IMR-90 (cell line): ENCODE measurements at regions not wholly inside any gene's neighbourhood (a gene's known extent, or its start where the extent isn't known, plus 50 kb on each side); places are given as distances from the start of the nearest gene placed in this dataset.

ENCODE experiments used
- BHLHE40 ChIP-seq: fragments of 150-350 bp; IDR thresholded peaks from 2 replicates; pipeline ENCODE4 v1.6.1; 2016; ENCODE audit warnings: mild to moderate bottlenecking, low read depth, low read length
- CHD1 ChIP-seq: IDR thresholded peaks from 2 replicates; pipeline ENCODE4 v1.6.1; 2012; ENCODE audit warnings: low read depth, low read length, improper control_type of control experiment
- MAFK ChIP-seq: IDR thresholded peaks from 2 replicates; pipeline ENCODE4 v1.6.1; 2012; ENCODE audit warnings: low read depth, low read length, improper control_type of control experiment
- MAZ ChIP-seq: IDR thresholded peaks from 2 replicates; pipeline ENCODE4 v1.6.1; 2012; ENCODE audit warnings: low read depth, mild to moderate bottlenecking, low read length, improper control_type of control experiment, moderate library complexity, borderline replicate concordance
- NFE2L2 ChIP-seq: fragments of 150-350 bp; IDR thresholded peaks from 2 replicates; pipeline ENCODE4 v1.6.1; 2016; ENCODE audit warnings: low read depth, mild to moderate bottlenecking, low read length
- POLR2A ChIP-seq: IDR thresholded peaks from 2 replicates; pipeline ENCODE4 v1.6.1; 2012; ENCODE audit warnings: mild to moderate bottlenecking, low read depth, low read length
- RFX5 ChIP-seq: IDR thresholded peaks from 2 replicates; pipeline ENCODE4 v1.8.0; 2012; ENCODE audit warnings: low read depth, mild to moderate bottlenecking, low read length, moderate library complexity
- SMC3 ChIP-seq: fragments of 150-350 bp; IDR thresholded peaks from 2 replicates; pipeline ENCODE4 v1.6.1; 2016; ENCODE audit warnings: low read depth, mild to moderate bottlenecking, antibody characterized with exemption, low read length, moderate library complexity
- TF ChIP-seq, protein P1 (sequence below): conservative IDR thresholded peaks from 2 replicates; pipeline ENCODE4 v1.5.1; 2012; ENCODE audit warnings: mild to moderate bottlenecking, low read depth, low read length, improper control_type of control experiment
- TF ChIP-seq, protein P2 (sequence below): fragments of 150-350 bp; IDR thresholded peaks from 2 replicates; pipeline ENCODE4 v1.6.1; 2017; ENCODE audit warnings: mild to moderate bottlenecking, antibody characterized with exemption, low read length, low read depth

DNA sequence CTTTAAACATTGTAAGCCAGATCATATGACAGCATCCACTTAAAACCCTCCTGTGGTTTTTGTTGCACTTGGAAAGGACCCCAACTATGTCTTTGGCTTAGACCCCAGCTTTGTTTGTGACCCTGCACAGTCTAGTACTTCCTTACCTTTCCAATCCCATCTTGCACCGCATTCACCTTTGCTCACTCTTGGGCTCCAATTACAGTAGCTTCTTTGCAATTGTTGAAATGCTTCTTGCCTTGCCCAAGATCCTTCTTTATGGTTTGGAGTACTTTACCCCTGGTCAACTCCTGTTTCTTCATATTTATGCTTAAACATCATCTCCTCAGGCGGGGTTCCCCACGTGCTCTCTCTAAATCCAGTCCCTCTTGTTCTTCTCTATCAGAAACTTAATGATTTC, 162.6 kb downstream of the PTEN start:
- TF ChIP-seq RFX5 (no peak), MAZ (no peak), POLR2A (no peak), BHLHE40 (no peak), NFE2L2 (no peak), SMC3 (no peak), MAFK (no peak), CHD1 (no peak)
- TF ChIP-seq, protein P1, sequence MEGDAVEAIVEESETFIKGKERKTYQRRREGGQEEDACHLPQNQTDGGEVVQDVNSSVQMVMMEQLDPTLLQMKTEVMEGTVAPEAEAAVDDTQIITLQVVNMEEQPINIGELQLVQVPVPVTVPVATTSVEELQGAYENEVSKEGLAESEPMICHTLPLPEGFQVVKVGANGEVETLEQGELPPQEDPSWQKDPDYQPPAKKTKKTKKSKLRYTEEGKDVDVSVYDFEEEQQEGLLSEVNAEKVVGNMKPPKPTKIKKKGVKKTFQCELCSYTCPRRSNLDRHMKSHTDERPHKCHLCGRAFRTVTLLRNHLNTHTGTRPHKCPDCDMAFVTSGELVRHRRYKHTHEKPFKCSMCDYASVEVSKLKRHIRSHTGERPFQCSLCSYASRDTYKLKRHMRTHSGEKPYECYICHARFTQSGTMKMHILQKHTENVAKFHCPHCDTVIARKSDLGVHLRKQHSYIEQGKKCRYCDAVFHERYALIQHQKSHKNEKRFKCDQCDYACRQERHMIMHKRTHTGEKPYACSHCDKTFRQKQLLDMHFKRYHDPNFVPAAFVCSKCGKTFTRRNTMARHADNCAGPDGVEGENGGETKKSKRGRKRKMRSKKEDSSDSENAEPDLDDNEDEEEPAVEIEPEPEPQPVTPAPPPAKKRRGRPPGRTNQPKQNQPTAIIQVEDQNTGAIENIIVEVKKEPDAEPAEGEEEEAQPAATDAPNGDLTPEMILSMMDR, result no peak
- TF ChIP-seq, protein P2, sequence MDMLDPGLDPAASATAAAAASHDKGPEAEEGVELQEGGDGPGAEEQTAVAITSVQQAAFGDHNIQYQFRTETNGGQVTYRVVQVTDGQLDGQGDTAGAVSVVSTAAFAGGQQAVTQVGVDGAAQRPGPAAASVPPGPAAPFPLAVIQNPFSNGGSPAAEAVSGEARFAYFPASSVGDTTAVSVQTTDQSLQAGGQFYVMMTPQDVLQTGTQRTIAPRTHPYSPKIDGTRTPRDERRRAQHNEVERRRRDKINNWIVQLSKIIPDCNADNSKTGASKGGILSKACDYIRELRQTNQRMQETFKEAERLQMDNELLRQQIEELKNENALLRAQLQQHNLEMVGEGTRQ, result no peak
